Skeletal muscle satellite cell (primary cell): ENCODE measurements at regions not wholly inside any gene's neighbourhood (a gene's known extent, or its start where the extent isn't known, plus 50 kb on each side); places are given as distances from the start of the nearest gene placed in this dataset.

Experiments
- H3K27me3 ChIP-seq: 2 replicates; pipeline ENCODE4 v1.7.0; 2013; ENCODE audit warnings: low read length; ENCODE audit not compliant: control insufficient read depth, insufficient read depth
- H3K36me3 ChIP-seq: 2 replicates; pipeline ENCODE4 v1.7.0; 2013; ENCODE audit warnings: mild to moderate bottlenecking, control low read depth, low read length; ENCODE audit not compliant: insufficient read depth
- H3K4me1 ChIP-seq: 2 replicates; pipeline ENCODE4 v1.7.0; 2013; ENCODE audit warnings: low read length; ENCODE audit not compliant: control insufficient read depth, insufficient read depth
- H3K4me2 ChIP-seq: 2 replicates; pipeline ENCODE4 v1.7.0; 2013; ENCODE audit warnings: mild to moderate bottlenecking, low read length
- H3K4me3 ChIP-seq: 2 replicates; pipeline ENCODE4 v1.7.0; 2013; ENCODE audit warnings: low read length
- H3K9ac ChIP-seq: 2 replicates; pipeline ENCODE4 v1.7.0; 2013; ENCODE audit warnings: mild to moderate bottlenecking, low read depth, low read length, moderate library complexity
- H3K9me3 ChIP-seq: replicated peaks from 2 replicates; pipeline ENCODE4 v1.7.0; 2013; ENCODE audit warnings: mild to moderate bottlenecking, control low read depth, low read length

DNA sequence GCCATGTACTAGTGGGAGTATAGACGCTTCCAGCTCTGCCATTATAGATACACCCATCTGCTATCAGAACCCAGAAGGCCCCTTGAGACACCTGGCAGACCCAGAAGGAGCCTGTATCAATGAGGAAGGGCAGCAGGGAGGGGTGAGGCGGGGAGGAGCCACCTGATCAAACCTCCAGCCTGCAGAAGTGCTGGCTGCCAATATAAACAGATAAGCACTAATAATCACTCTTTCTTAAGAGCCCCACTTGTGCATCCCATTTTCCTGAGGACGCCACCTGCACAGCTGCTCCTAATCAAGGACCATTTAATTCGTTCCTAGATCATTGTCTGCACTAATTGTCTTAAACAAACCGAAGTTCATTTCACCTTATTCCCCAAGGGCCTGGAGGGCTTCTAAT is 75.0 kb upstream of the NEK6 start:
- Histone ChIP-seq H3K4me2 (no peak overlapping the region), H3K36me3 (no peaks in the 10 kb centered on the region), H3K4me3 (no peak overlapping the region), H3K9me3 (no peaks in the 10 kb centered on the region), H3K27me3 (peaks cover 55% of the 10 kb centered on the region), H3K4me1 (no peaks in the 10 kb centered on the region), H3K9ac (no peak overlapping the region)

DNA sequence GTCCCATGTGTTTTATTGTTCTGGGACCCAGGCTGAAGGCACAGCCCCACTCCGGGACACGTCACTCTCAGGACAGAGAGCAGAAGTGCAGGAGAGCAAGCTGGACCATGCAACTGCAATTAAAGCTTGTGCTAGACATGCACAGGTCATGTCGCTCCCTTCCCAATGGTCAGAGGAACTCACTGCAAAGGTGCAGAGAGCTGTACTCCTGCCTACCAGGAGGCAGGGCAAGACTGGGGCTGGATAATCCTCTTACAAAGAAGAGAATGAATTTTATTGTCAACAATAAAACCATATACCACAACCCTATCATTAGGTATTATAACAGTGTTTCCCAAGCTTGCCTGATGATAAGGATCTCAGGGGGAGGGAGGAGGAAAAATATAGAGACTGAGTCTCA is 74.0 kb upstream of the NEK6 start:
- Histone ChIP-seq H3K9ac (no peak overlapping the region), H3K27me3 (peaks cover 59% of the 10 kb centered on the region), H3K4me3 (no peak overlapping the region), H3K9me3 (no peaks in the 10 kb centered on the region), H3K4me2 (no peak overlapping the region), H3K36me3 (no peaks in the 10 kb centered on the region), H3K4me1 (no peaks in the 10 kb centered on the region)

DNA sequence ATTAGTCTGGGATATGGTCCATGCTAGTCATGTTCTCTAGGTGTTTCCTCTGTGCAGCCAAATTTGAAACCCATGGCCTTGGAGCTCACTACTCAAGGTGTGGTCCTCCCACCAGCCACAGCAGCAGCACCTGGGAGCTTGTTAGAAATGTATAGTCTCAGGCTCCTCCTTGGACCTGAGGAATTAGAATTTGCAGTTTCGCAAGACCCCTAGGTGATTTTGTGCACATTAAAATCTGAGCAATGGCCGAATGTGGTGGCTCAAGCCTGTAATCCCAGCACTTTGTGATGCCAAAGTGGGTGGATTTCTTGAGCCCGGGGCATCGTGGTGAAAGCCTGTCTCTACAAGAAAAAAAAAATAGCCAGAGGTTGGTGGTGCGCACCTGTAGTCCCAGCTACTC is 72.3 kb upstream of the NEK6 start:
- H3K9ac ChIP-seq, result no peak overlapping the region
- H3K4me2 ChIP-seq, result no peak overlapping the region
- no peaks in the 10 kb centered on the region for H3K9me3 ChIP-seq
- H3K4me1 ChIP-seq, result no peaks in the 10 kb centered on the region
- H3K4me3 ChIP-seq, result no peak overlapping the region
- peaks cover 61% of the 10 kb centered on the region for H3K27me3 ChIP-seq
- H3K36me3 ChIP-seq, result no peaks in the 10 kb centered on the region

DNA sequence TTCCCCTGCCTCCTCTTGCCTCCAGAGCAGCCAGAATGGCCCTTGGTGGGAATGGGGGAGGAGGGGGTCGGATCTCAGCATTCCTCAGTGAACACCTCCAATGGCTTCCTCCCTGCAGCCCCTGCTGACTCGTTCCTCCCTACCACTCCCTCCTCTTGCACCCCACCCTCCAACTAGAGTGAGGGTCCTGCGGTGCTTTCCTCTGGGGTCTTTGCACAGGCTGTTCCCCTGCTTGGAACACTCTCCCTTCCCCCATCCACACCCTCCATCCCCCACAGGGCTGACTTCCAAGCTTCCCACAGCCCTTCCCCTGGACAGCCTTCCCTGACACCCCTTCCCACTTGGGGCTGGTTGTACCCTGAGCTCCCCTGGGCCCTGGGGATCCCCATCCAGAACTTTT is 70.4 kb upstream of the NEK6 start:
- Histone ChIP-seq H3K9ac (no peak overlapping the region), H3K9me3 (no peaks in the 10 kb centered on the region), H3K36me3 (no peaks in the 10 kb centered on the region), H3K4me2 (no peak overlapping the region), H3K4me3 (no peak overlapping the region), H3K27me3 (peaks cover 53% of the 10 kb centered on the region), H3K4me1 (no peaks in the 10 kb centered on the region)

DNA sequence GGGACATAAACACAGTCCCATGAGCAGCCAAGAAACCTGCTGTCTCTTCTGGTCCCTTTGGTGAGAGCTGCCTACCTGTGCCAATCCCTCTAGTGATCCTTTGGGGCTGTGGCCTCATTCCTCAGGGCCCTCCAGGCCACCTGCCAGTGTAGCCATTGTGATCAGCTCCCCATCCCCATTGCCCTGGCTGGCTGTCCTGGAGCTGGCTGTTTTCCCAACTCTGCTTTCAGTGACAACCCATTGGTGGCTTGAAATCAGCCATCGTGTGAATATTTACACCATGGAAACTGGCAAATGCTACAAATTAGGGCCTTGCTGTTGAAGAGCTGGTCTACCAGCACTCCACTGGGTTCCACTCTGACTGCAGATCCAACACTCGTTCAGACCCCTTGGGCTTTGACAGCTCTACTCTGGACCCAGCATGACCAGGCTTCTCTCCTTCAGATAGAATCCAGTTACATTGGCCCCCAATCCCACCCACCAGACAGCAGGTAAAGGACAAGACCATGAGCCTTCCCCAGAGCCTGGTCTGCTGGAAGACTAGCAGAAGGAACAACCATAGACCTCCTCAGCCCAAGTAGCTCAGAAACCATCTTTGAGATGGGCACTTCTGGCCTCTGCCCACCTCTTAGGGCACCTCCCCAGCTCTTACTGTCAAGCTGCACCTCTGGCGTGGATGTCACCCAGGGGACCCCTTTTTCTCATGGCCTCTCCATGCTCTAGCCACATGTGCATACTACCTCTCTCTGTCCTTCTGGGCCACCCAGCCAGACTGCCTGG is 69.2 kb upstream of the NEK6 start:
- Histone ChIP-seq H3K4me1 (no peaks in the 10 kb centered on the region), H3K4me2 (no peak overlapping the region), H3K9me3 (no peaks in the 10 kb centered on the region), H3K27me3 (peaks cover 54% of the 10 kb centered on the region), H3K9ac (no peak overlapping the region), H3K4me3 (no peak overlapping the region), H3K36me3 (no peaks in the 10 kb centered on the region)

DNA sequence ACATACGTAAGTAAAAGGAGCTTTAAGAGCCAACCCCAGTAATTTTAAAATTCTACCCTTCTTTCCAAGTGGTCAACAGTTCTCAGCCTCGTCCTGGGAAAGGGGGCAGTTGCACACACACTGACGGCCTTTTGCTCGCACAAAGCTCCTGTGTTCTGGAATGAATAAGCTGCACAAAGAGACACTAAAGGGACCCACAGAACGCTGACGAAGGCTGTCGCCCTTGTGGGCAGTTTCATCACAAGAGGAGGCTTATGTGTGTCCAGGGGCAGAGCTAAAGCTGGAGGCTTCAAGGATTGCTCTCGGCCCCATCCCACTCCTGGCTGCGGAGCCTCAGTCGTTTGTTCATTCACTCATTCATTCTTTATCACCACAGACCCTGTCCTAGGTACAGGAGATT is 67.0 kb upstream of the NEK6 start:
- Histone ChIP-seq H3K9me3 (no peaks in the 10 kb centered on the region), H3K4me2 (no peak overlapping the region), H3K4me3 (no peak overlapping the region), H3K9ac (no peak overlapping the region), H3K4me1 (no peaks in the 10 kb centered on the region), H3K36me3 (no peaks in the 10 kb centered on the region), H3K27me3 (peaks cover 47% of the 10 kb centered on the region)

DNA sequence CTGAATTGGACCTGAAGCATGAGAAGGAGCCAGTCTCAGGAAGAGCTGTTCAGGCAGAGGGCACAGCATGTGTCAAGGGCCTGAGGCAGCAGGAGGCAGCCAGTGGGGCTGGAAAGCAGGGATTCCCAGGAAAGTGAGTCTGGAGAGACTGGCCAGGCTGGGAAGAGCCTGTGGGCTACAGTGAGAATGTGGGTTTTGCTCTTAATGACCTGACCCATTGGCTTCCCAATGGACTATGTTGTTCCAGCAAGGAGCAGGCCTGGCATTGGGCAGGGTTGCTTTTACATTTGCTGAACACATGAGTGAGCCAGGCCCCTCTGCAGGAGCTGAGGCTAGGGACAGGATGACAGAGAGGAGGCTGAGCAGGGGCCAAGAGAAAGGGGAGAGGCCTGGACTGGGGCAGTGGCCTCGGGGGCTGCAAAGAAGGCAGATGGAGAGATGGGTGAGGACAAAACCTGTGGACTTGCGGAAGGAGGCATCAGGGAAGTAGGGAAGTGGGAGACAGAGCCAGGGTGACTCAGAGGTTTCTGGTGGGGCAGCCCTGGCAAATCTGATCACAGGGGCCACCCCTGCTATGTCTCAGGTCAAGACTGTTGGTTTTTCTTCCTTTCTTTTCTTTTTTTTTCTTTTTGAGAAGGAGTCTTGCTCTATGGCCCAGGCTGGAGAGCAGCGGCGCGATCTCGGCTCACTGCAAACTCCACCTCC is 65.9 kb upstream of the NEK6 start:
- Histone ChIP-seq H3K36me3 (no peaks in the 10 kb centered on the region), H3K4me1 (no peaks in the 10 kb centered on the region), H3K4me3 (no peak overlapping the region), H3K9me3 (no peaks in the 10 kb centered on the region), H3K4me2 (no peak overlapping the region), H3K9ac (no peak overlapping the region), H3K27me3 (peaks cover 52% of the 10 kb centered on the region)

DNA sequence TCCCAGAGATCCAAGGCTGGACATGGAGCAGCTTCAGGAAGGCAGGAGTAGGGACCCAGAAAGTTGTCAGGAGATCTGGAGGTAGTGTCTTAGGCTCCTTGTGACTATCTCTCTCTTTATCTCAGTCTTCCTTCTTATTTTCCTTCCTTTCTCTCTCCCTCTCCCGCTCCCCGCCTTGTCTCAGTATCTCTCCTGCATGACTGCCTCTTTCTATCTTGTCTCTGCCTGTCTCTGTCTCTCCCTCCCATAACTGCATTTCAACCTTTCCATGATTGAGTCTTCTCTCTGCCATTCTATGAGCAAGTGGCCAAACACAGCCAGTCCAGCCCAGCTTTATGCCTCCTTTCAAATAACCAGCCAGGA is 61.0 kb upstream of the NEK6 start:
- Histone ChIP-seq H3K36me3 (no peaks in the 10 kb centered on the region), H3K4me3 (no peak overlapping the region), H3K9me3 (no peaks in the 10 kb centered on the region), H3K4me1 (no peaks in the 10 kb centered on the region), H3K9ac (no peak overlapping the region), H3K4me2 (no peak overlapping the region), H3K27me3 (peaks cover 37% of the 10 kb centered on the region)

DNA sequence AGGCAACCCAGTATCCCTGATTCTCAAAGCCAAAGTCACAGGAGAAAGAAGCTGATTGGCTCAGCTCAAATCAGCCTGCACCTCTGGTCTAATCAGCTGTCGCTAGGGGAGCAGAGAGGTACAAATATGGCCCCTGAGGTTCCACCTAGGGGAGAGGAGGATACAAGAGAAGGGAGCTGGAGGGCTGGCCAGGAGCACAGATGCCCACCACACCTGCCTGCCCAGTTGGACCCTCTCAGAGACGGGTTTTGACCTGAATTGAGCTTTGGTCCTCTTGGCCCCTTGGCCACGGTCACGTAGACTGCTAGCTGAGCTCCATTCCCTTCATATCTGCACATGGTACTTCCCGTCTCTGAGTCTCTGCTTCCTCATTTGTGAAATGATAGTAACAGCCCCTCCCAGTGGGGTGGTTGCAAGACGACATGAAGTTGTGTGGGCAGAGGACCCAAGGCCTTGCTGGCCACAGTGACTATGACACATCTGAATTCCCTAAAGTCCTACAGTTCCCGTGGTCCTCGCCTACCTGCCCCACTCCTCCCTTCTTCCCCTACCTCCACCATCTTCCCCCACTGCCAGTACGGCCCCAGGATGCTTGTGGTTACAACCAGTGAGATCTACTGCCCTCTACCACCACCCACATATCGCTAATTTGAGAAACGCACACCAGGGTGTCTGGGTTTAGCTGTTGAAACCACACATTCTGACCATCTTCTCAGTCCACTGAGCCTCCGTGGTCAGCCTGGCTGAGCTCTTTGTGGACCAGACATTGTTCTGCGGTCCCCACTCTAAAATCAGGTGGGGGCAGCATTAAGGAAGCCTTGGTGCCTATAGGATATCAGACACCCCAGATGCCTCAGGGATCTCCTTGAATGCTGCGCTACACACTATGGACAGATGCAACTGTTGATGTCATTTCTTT is 60.3 kb upstream of the NEK6 start:
- no peaks in the 10 kb centered on the region for H3K36me3 ChIP-seq
- H3K9ac ChIP-seq, result no peak overlapping the region
- H3K4me1 ChIP-seq, result no peaks in the 10 kb centered on the region
- H3K27me3 ChIP-seq, result peaks cover 34% of the 10 kb centered on the region
- H3K4me3 ChIP-seq, result no peak overlapping the region
- H3K4me2 ChIP-seq, result no peak overlapping the region
- H3K9me3 ChIP-seq, result no peaks in the 10 kb centered on the region

DNA sequence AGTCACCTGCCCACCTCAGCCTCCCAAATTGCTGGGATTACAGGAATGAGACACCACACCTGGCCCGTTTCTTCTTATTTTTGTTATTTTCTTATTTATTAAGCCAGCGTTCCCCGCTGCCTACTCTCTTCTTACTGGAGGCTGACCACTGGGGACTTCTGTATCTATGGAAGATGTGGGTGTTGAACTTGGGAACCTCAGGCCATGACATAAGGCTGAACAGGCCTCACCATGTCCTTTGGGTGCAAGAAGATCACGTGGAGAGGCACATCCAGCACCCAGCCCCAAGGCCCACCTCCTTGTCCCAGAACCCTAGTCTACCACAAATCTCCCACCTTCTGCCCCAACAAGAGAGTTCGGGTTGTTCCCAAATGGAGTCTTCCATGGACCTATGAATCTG is 59.4 kb upstream of the NEK6 start:
- Histone ChIP-seq H3K9ac (no peak overlapping the region), H3K27me3 (peaks cover 25% of the 10 kb centered on the region), H3K4me1 (no peaks in the 10 kb centered on the region), H3K4me3 (no peak overlapping the region), H3K36me3 (no peaks in the 10 kb centered on the region), H3K9me3 (no peaks in the 10 kb centered on the region), H3K4me2 (no peak overlapping the region)

DNA sequence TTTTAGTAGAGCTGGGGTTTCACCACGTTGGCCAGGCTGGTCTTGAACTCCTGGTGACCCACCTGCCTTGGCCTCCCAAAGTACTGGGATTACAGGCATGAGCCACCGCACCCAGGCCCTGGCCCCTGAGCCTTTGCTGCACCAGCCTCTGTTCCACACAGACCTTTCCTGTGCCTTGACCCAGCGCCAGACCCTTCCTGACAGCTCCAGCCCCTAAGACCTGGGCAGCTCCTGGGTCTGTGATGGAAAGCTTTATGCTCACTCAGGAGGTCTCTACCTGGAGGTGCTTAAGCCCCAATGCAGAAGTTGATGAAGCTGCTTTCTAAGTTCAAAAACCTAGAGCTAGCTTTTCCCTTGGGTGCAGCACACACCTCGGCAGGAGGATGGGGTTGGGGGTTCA is 58.8 kb upstream of the NEK6 start:
- Histone ChIP-seq H3K4me2 (no peak overlapping the region), H3K27me3 (peaks cover 25% of the 10 kb centered on the region), H3K36me3 (no peaks in the 10 kb centered on the region), H3K4me3 (no peak overlapping the region), H3K9me3 (no peaks in the 10 kb centered on the region), H3K9ac (no peak overlapping the region), H3K4me1 (no peaks in the 10 kb centered on the region)
